22Rv1 (cell line): ENCODE measurements at regions not wholly inside any gene's neighbourhood (a gene's known extent, or its start where the extent isn't known, plus 50 kb on each side); places are given as distances from the start of the nearest gene placed in this dataset.
"Not testable (repeated sequence)": the region's sequence is repeated elsewhere in the genome, so short reads cannot be mapped to it uniquely, and the experiment has no call there.

Experiments
- ZFX ChIP-seq: fragments of 450-650 bp; IDR thresholded peaks from 2 replicates; pipeline ENCODE4 v1.6.1; 2017; ENCODE audit warnings: antibody characterized with exemption, borderline replicate concordance
- TF ChIP-seq, protein P1 (sequence below): fragments of 450-650 bp; IDR thresholded peaks from 2 replicates; pipeline ENCODE4 v1.5.1; 2017; ENCODE audit warnings: mild to moderate bottlenecking

- TF ChIP-seq, protein P1, sequence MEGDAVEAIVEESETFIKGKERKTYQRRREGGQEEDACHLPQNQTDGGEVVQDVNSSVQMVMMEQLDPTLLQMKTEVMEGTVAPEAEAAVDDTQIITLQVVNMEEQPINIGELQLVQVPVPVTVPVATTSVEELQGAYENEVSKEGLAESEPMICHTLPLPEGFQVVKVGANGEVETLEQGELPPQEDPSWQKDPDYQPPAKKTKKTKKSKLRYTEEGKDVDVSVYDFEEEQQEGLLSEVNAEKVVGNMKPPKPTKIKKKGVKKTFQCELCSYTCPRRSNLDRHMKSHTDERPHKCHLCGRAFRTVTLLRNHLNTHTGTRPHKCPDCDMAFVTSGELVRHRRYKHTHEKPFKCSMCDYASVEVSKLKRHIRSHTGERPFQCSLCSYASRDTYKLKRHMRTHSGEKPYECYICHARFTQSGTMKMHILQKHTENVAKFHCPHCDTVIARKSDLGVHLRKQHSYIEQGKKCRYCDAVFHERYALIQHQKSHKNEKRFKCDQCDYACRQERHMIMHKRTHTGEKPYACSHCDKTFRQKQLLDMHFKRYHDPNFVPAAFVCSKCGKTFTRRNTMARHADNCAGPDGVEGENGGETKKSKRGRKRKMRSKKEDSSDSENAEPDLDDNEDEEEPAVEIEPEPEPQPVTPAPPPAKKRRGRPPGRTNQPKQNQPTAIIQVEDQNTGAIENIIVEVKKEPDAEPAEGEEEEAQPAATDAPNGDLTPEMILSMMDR = not testable (repeated sequence)
- TF ChIP-seq ZFX = not testable (repeated sequence)
Measured at GRCh38 chr2:91846388-91846787, 3024.8 kb upstream of the TEKT4 start.
